ENCODE measurements at regions not wholly inside any gene's neighbourhood (a gene's known extent, or its start where the extent isn't known, plus 50 kb on each side); places are given as distances from the start of the nearest gene placed in this dataset.

- TF ChIP-seq EZH2 (IDR thresholded peaks at IDR 0.05; ENCODE audit: borderline replicate concordance, low read depth, low read length, severe bottlenecking) (no peak), MYC (IDR thresholded peaks at IDR 0.05; ENCODE audit: low read depth, low read length) (no peak), CTCF (IDR thresholded peaks at IDR 0.05; ENCODE audit: extremely low read depth in 1 of 2, insufficient read depth in 1 of 2, low read depth in 1 of 2, low read length in 2 of 2) (no peak), POLR2AphosphoS5 (IDR thresholded peaks at IDR 0.05; ENCODE audit: insufficient read depth, low read depth, low read length) (no peak), MAX (IDR thresholded peaks at IDR 0.05; ENCODE audit: insufficient read depth, insufficient read length) (no peak), POLR2A (IDR thresholded peaks at IDR 0.05; ENCODE audit: low read depth, low read length) (no peak)
Observed at GRCh38 chr20:39130627-39131026, 168.5 kb downstream of the DHX35 start.
